HL-60 (cell line): ENCODE measurements at regions not wholly inside any gene's neighbourhood (a gene's known extent, or its start where the extent isn't known, plus 50 kb on each side); places are given as distances from the start of the nearest gene placed in this dataset.

Experiments used
- GABPA ChIP-seq: IDR thresholded peaks from 2 replicates; pipeline ENCODE4 v1.6.1; 2012; ENCODE audit warnings: low read depth
- POLR2AphosphoS5 ChIP-seq: IDR thresholded peaks from 2 replicates; pipeline ENCODE4 v1.6.1; 2012; ENCODE audit warnings: low read depth
- SPI1 ChIP-seq: IDR thresholded peaks from 2 replicates; pipeline ENCODE4 v1.6.1; 2012; ENCODE audit warnings: low read depth, mild to moderate bottlenecking, borderline replicate concordance
- TF ChIP-seq, protein P1 (sequence below): IDR thresholded peaks from one replicate; pipeline ENCODE4 v1.5.1; 2011; ENCODE audit warnings: low read length, control low read depth, inconsistent platforms; ENCODE audit not compliant: insufficient read depth
- TF ChIP-seq, protein P2 (sequence below): IDR thresholded peaks from 2 replicates; pipeline ENCODE4 v1.6.1; 2012; ENCODE audit warnings: low read depth; ENCODE audit not compliant: insufficient replicate concordance

DNA sequence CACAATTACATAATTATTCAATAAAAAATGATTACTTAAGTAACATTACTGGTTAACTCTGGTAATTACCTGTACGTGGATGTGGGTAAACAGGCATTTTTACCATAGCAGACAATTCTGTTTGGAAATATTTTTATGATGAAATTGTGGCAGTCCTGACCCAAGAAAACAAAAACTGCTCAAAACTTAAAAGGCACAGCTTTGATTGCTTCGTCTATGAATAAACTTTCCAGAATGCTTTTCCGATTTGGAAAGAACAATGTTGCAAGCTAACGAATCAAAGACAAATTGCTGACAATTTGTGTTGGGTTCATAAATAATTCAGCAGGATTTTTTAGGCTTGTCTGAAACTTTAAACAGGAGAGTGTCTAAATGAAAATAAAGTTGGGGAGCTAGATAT is 150.6 kb upstream of the GYPA start:
- TF ChIP-seq SPI1 (no peak), POLR2AphosphoS5 (no peak), GABPA (no peak)
- TF ChIP-seq, protein P1, sequence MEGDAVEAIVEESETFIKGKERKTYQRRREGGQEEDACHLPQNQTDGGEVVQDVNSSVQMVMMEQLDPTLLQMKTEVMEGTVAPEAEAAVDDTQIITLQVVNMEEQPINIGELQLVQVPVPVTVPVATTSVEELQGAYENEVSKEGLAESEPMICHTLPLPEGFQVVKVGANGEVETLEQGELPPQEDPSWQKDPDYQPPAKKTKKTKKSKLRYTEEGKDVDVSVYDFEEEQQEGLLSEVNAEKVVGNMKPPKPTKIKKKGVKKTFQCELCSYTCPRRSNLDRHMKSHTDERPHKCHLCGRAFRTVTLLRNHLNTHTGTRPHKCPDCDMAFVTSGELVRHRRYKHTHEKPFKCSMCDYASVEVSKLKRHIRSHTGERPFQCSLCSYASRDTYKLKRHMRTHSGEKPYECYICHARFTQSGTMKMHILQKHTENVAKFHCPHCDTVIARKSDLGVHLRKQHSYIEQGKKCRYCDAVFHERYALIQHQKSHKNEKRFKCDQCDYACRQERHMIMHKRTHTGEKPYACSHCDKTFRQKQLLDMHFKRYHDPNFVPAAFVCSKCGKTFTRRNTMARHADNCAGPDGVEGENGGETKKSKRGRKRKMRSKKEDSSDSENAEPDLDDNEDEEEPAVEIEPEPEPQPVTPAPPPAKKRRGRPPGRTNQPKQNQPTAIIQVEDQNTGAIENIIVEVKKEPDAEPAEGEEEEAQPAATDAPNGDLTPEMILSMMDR, result no peak
- TF ChIP-seq, protein P2, sequence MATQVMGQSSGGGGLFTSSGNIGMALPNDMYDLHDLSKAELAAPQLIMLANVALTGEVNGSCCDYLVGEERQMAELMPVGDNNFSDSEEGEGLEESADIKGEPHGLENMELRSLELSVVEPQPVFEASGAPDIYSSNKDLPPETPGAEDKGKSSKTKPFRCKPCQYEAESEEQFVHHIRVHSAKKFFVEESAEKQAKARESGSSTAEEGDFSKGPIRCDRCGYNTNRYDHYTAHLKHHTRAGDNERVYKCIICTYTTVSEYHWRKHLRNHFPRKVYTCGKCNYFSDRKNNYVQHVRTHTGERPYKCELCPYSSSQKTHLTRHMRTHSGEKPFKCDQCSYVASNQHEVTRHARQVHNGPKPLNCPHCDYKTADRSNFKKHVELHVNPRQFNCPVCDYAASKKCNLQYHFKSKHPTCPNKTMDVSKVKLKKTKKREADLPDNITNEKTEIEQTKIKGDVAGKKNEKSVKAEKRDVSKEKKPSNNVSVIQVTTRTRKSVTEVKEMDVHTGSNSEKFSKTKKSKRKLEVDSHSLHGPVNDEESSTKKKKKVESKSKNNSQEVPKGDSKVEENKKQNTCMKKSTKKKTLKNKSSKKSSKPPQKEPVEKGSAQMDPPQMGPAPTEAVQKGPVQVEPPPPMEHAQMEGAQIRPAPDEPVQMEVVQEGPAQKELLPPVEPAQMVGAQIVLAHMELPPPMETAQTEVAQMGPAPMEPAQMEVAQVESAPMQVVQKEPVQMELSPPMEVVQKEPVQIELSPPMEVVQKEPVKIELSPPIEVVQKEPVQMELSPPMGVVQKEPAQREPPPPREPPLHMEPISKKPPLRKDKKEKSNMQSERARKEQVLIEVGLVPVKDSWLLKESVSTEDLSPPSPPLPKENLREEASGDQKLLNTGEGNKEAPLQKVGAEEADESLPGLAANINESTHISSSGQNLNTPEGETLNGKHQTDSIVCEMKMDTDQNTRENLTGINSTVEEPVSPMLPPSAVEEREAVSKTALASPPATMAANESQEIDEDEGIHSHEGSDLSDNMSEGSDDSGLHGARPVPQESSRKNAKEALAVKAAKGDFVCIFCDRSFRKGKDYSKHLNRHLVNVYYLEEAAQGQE, result no peak
